ENCODE measurements at regions not wholly inside any gene's neighbourhood (a gene's known extent, or its start where the extent isn't known, plus 50 kb on each side); places are given as distances from the start of the nearest gene placed in this dataset.
A peak's percentile ranks its signal among the peaks of the same experiment; 100 is the strongest.

DNA sequence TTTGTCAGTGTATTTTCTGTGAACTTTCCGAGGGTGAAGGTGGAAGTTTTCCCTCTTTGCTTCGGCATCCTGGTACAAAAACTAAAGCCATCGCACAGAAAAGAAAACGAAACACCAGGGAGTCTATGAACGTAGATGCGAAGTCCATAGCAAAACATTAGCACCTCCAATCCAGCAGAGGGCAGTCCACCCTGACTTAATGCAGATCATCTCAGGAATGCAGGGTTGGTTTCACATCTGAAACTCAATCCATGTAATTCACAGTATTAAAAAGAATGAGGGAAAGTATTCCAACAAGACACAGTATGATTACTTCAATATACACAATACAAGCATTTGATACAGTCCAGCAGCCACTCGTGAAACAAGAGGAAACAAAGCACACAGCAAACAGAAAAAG lies 70.8 kb downstream of the RTP5 start:
- TF ChIP-seq, protein P1, sequence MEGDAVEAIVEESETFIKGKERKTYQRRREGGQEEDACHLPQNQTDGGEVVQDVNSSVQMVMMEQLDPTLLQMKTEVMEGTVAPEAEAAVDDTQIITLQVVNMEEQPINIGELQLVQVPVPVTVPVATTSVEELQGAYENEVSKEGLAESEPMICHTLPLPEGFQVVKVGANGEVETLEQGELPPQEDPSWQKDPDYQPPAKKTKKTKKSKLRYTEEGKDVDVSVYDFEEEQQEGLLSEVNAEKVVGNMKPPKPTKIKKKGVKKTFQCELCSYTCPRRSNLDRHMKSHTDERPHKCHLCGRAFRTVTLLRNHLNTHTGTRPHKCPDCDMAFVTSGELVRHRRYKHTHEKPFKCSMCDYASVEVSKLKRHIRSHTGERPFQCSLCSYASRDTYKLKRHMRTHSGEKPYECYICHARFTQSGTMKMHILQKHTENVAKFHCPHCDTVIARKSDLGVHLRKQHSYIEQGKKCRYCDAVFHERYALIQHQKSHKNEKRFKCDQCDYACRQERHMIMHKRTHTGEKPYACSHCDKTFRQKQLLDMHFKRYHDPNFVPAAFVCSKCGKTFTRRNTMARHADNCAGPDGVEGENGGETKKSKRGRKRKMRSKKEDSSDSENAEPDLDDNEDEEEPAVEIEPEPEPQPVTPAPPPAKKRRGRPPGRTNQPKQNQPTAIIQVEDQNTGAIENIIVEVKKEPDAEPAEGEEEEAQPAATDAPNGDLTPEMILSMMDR (IDR thresholded peaks at IDR 0.05), result peak; percentile 16; the same call in 1 of the 3 replicates
- TF ChIP-seq EP300 (IDR thresholded peaks at IDR 0.05), result no peak
- TF ChIP-seq, protein P2, sequence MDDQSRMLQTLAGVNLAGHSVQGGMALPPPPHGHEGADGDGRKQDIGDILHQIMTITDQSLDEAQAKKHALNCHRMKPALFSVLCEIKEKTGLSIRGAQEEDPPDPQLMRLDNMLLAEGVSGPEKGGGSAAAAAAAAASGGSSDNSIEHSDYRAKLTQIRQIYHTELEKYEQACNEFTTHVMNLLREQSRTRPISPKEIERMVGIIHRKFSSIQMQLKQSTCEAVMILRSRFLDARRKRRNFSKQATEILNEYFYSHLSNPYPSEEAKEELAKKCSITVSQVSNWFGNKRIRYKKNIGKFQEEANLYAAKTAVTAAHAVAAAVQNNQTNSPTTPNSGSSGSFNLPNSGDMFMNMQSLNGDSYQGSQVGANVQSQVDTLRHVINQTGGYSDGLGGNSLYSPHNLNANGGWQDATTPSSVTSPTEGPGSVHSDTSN (IDR thresholded peaks at IDR 0.05), result no peak

All from A549 (cell line).